ENCODE measurements at regions not wholly inside any gene's neighbourhood (a gene's known extent, or its start where the extent isn't known, plus 50 kb on each side); places are given as distances from the start of the nearest gene placed in this dataset.
"Not testable (repeated sequence)": the region's sequence is repeated elsewhere in the genome, so short reads cannot be mapped to it uniquely, and the experiment has no call there.

- H3K4me3 ChIP-seq (ENCODE audit: low read depth, low read length) = no peak overlapping the region
- peak; percentile 44 for DNase-seq (ENCODE audit: low read depth)
- TF ChIP-seq, protein P1, sequence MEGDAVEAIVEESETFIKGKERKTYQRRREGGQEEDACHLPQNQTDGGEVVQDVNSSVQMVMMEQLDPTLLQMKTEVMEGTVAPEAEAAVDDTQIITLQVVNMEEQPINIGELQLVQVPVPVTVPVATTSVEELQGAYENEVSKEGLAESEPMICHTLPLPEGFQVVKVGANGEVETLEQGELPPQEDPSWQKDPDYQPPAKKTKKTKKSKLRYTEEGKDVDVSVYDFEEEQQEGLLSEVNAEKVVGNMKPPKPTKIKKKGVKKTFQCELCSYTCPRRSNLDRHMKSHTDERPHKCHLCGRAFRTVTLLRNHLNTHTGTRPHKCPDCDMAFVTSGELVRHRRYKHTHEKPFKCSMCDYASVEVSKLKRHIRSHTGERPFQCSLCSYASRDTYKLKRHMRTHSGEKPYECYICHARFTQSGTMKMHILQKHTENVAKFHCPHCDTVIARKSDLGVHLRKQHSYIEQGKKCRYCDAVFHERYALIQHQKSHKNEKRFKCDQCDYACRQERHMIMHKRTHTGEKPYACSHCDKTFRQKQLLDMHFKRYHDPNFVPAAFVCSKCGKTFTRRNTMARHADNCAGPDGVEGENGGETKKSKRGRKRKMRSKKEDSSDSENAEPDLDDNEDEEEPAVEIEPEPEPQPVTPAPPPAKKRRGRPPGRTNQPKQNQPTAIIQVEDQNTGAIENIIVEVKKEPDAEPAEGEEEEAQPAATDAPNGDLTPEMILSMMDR (conservative IDR thresholded peaks at IDR 0.05; ENCODE audit: low read depth, low read length) = no peak
Observed at GRCh38 chr6:22153384-22154158, 143.3 kb downstream of the PRL start.

DNA sequence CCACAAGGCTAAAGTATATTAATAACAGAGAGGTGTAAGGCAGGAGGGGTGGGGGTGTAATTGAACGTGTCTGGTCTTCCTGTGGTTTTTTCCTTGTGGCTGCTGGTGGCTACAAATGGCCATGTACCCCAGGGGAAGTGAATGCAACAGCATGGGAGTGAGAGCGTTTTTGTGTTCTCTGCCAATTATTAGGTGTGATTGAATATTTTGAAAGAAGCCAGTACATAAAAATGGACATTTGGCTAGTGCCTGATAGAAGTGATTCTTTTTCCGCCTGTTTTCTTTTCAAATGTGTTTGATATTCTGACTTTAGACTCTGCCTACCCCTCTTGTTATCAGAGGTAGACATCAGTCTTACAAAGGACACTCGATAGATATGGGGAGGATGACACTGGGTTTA lies 141.3 kb downstream of the PRL start:
- TF ChIP-seq, protein P1 (conservative IDR thresholded peaks at IDR 0.05; ENCODE audit: low read depth, low read length) = no peak
- DNase-seq (ENCODE audit: low read depth) = no peak
- no peak overlapping the region for H3K4me3 ChIP-seq (ENCODE audit: low read depth, low read length)

GRCh38 chr6:22157233-22157632 lies 139.6 kb downstream of the PRL start:
- H3K4me3 ChIP-seq (ENCODE audit: low read depth, low read length) = no peak overlapping the region
- DNase-seq (ENCODE audit: low read depth) = no peak
- TF ChIP-seq, protein P1 (conservative IDR thresholded peaks at IDR 0.05; ENCODE audit: low read depth, low read length) = no peak

DNA sequence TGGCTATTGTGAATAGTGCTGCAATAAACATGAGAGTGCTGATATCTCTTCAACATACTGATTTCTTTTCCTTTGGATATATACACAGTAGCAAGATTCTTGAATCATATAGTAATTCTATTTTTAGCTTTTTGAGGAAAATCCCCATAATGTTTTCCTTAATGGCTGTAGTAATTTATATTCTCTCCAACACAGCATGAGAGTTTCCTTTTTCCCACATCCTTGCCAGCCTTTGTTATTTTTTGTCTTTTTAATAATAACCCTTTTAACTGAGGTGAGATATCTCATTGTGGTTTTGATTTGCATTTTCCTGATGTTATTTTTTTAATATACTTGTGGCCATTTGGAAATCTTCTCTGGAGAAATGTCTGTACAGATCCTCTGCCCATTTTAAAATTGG lies 132.6 kb downstream of the PRL start:
- DNase-seq (ENCODE audit: low read depth) = no peak
- TF ChIP-seq, protein P1 (conservative IDR thresholded peaks at IDR 0.05; ENCODE audit: low read depth, low read length) = no peak
- H3K4me3 ChIP-seq (ENCODE audit: low read depth, low read length) = no peak overlapping the region

DNA sequence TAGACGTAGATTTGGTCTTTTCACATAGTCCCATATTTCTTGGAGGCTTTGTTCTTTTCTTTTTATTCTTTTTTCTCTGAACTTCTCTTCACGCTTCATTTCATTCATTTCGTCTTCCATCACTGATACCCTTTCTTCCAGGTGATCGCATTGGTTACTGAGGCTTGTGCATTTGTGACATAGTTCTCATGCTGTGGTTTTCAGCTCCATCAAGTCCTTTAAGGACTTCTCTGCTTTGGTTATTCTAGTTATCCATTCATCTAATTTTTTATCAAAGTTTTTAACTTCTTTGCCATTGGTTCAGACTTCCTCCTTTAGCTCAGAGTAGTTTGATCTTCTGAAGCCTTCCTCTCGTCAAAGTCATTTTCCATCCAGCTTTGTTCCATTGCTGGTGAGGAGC lies 125.8 kb downstream of the PRL start:
- not testable (repeated sequence) for DNase-seq (ENCODE audit: low read depth); H3K4me3 ChIP-seq (ENCODE audit: low read depth, low read length)

DNA sequence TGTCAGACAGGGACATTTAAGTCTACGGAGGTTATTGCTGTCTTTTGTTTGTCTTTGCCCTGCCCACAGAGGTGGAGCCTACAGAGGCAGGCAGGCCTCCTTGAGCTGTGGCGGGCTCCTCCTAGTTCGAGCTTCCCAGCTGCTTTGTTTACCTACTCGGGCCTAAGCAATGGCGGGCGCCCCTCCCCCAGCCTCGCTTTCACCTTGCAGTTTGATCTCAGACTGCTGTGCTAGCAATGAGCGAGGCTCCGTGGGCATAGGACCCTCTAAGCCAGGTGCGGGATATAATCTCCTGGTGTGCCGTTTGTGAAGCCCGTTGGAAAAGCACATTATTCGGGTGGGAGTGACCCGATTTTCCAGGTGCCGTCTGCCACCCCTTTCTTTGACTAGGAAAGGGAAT lies 125.0 kb downstream of the PRL start:
- H3K4me3 ChIP-seq (ENCODE audit: low read depth, low read length); DNase-seq (ENCODE audit: low read depth): not testable (repeated sequence)

GRCh38 chr6:22173311-22173710 lies 123.5 kb downstream of the PRL start:
- no peak overlapping the region for H3K4me3 ChIP-seq (ENCODE audit: low read depth, low read length)
- no peak for DNase-seq (ENCODE audit: low read depth)
- TF ChIP-seq, protein P1 (conservative IDR thresholded peaks at IDR 0.05; ENCODE audit: low read depth, low read length) = no peak

DNA sequence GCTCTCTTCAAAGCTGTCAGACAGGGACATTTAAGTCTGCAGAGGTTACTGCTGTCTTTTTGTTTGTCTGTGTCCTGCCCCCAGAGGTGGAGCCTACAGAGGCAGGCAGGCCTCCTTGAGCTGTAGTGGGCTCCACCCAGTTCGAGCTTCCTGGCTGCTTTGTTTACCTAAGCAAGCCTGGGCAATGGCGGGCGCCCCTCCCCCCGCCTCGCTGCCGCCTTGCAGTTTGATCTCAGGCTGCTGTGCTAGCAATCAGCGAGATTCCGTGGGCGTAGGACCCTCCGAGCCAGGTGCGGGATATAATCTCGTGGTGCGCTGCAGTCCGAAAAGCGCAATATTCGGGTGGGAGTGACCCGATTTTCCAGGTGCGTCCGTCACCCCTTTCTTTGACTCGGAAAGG lies 116.6 kb downstream of the PRL start:
- not testable (repeated sequence) for H3K4me3 ChIP-seq (ENCODE audit: low read depth, low read length); DNase-seq (ENCODE audit: low read depth)
